HepG2 (cell line): ENCODE measurements at regions not wholly inside any gene's neighbourhood (a gene's known extent, or its start where the extent isn't known, plus 50 kb on each side); places are given as distances from the start of the nearest gene placed in this dataset.

ENCODE experiments used
- ASH2L ChIP-seq: fragments of 300-600, 200-600 bp; sonication (generic); IDR thresholded peaks from 2 replicates; pipeline ENCODE4 v1.7.0; 2017; ENCODE audit warnings: low read depth, mild to moderate bottlenecking, moderate library complexity, mixed read lengths, low read length; ENCODE audit not compliant: insufficient read length
- EED ChIP-seq: sonication (generic); formaldehyde crosslinking; IDR thresholded peaks from 2 replicates; pipeline ENCODE4 v1.5.0; 2020; ENCODE audit warnings: mild to moderate bottlenecking, missing genetic modification reagents
- HOXD1 ChIP-seq: sonication (generic); formaldehyde crosslinking; IDR thresholded peaks from 2 replicates; pipeline ENCODE4 v1.5.0; 2020; ENCODE audit warnings: missing genetic modification reagents
- KDM5B ChIP-seq: sonication (generic); formaldehyde crosslinking; IDR thresholded peaks from 2 replicates; pipeline ENCODE4 v1.4.0; 2020; ENCODE audit warnings: missing genetic modification reagents, mild to moderate bottlenecking, borderline replicate concordance
- KLF12 ChIP-seq: sonication (generic); formaldehyde crosslinking; IDR thresholded peaks from 2 replicates; pipeline ENCODE4 v1.4.0; 2020; ENCODE audit warnings: missing genetic modification reagents, borderline replicate concordance
- MZF1 ChIP-seq: sonication (generic); formaldehyde crosslinking; IDR thresholded peaks from 2 replicates; pipeline ENCODE4 v1.8.1; 2023; ENCODE audit warnings: mild to moderate bottlenecking, missing genetic modification reagents, borderline replicate concordance
- PITX1 ChIP-seq: sonication (generic); formaldehyde crosslinking; IDR thresholded peaks from 2 replicates; pipeline ENCODE4 v1.5.1; 2020; ENCODE audit warnings: mild to moderate bottlenecking, missing genetic modification reagents
- SMC3 ChIP-seq: IDR thresholded peaks from 2 replicates; pipeline ENCODE4 v1.6.1; 2011; ENCODE audit warnings: low read length, improper control_type of control experiment
- SP1 ChIP-seq, 2 experiments: fragments of 450-650 bp in 1 of 2; sonication (generic) in 1 of 2; formaldehyde crosslinking in 1 of 2; IDR thresholded peaks; 2 replicates each; pipeline versions ENCODE4 v1.4.0 to v1.6.1; 2016 to 2020; ENCODE audit warnings: missing genetic modification reagents in 1 of 2
- ZFYVE20 ChIP-seq: sonication (generic); formaldehyde crosslinking; IDR thresholded peaks from 2 replicates; pipeline ENCODE4 v1.8.0; 2023; ENCODE audit warnings: low read depth, mild to moderate bottlenecking, moderate library complexity, missing genetic modification reagents, borderline replicate concordance
- ZNF234 ChIP-seq: sonication (generic); formaldehyde crosslinking; conservative IDR thresholded peaks from 2 replicates; pipeline ENCODE4 v1.5.1; 2020; ENCODE audit warnings: mild to moderate bottlenecking, missing genetic modification reagents
- ZNF263 ChIP-seq: sonication (generic); formaldehyde crosslinking; IDR thresholded peaks from 2 replicates; pipeline ENCODE4 v1.4.0; 2020; ENCODE audit warnings: missing genetic modification reagents
- ZNF34 ChIP-seq: sonication (generic); formaldehyde crosslinking; IDR thresholded peaks from 2 replicates; pipeline ENCODE4 v1.4.0; 2020; ENCODE audit warnings: mild to moderate bottlenecking, missing genetic modification reagents, borderline replicate concordance
- ZNF547 ChIP-seq: sonication (generic); formaldehyde crosslinking; IDR thresholded peaks from 2 replicates; pipeline ENCODE4 v1.5.1; 2020; ENCODE audit warnings: mild to moderate bottlenecking, missing genetic modification reagents
- ZNF644 ChIP-seq: IDR thresholded peaks from 2 replicates; pipeline ENCODE4 v1.6.1; 2016; ENCODE audit warnings: low read depth
- ZNF678 ChIP-seq: sonication (generic); formaldehyde crosslinking; IDR thresholded peaks from 2 replicates; pipeline ENCODE4 v1.4.0; 2020; ENCODE audit warnings: mild to moderate bottlenecking, missing genetic modification reagents
- ZNF788 ChIP-seq: sonication (generic); formaldehyde crosslinking; IDR thresholded peaks from 2 replicates; pipeline ENCODE4 v1.5.0; 2020; ENCODE audit warnings: mild to moderate bottlenecking, missing genetic modification reagents, borderline replicate concordance
- TF ChIP-seq, protein P1 (sequence below): IDR thresholded peaks from 2 replicates; pipeline ENCODE4 v1.6.1; 2012; ENCODE audit warnings: low read depth, low read length, improper control_type of control experiment
- TF ChIP-seq, protein P2 (sequence below): sonication (generic); formaldehyde crosslinking; conservative IDR thresholded peaks from 2 replicates; pipeline ENCODE4 v1.4.0; 2020; ENCODE audit warnings: missing genetic modification reagents
- TF ChIP-seq, protein P3 (sequence below): sonication (generic); formaldehyde crosslinking; IDR thresholded peaks from 2 replicates; pipeline ENCODE4 v1.4.0; 2020; ENCODE audit warnings: missing genetic modification reagents, borderline replicate concordance
- TF ChIP-seq, protein P4 (sequence below): sonication (generic); formaldehyde crosslinking; IDR thresholded peaks from 2 replicates; pipeline ENCODE4 v1.8.0; 2022; ENCODE audit warnings: mild to moderate bottlenecking, missing genetic modification reagents; ENCODE audit not compliant: insufficient replicate concordance

DNA sequence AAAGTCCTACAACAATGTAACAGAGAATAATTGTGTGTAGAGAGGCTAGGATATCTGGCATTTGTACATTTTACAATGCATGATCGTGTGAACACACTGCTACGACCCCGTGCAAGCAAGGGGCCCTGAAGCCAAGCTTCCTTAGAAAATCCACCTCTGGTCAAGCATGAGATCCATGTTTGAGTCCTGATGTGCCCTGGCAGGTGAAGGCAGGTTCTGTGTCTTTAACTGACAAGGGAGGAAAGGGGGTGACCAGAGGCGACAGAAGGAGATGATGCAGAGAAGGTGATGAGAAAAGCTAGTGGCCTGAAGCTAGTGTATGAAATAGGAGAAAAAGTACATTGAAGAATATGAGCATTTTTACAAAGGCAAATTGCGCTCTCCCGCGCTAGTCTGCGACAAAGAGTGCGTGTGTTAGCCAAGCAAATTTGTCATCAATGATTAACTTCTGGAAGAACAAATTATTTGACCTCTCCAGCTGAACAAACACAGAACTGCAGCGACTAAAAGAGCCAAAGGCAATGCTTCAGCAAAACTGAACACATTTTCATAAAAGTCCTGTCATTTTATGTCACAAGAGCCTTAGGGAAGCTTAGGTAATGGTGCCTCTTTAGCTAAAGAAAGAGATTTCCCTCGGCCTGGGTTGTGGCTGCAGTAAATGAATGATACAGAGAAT, 101.7 kb upstream of the DAPK1 start (continued):
- TF ChIP-seq, protein P1, sequence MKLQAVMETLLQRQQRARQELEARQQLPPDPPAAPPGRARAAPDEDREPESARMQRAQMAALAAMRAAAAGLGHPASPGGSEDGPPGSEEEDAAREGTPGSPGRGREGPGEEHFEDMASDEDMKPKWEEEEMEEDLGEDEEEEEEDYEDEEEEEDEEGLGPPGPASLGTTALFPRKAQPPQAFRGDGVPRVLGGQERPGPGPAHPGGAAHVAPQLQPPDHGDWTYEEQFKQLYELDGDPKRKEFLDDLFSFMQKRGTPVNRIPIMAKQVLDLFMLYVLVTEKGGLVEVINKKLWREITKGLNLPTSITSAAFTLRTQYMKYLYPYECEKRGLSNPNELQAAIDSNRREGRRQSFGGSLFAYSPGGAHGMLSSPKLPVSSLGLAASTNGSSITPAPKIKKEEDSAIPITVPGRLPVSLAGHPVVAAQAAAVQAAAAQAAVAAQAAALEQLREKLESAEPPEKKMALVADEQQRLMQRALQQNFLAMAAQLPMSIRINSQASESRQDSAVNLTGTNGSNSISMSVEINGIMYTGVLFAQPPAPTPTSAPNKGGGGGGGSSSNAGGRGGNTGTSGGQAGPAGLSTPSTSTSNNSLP = peak; percentile 92
- no peak for TF ChIP-seq HOXD1 (CRISPR knock-in tag)
- no peak for TF ChIP-seq KLF12 (CRISPR knock-in tag)
- no peak for TF ChIP-seq ZNF263 (CRISPR knock-in tag)
- no peak for TF ChIP-seq KDM5B (CRISPR knock-in tag)
- TF ChIP-seq ZNF234 (CRISPR knock-in tag) = no peak
- TF ChIP-seq ZFYVE20 (CRISPR knock-in tag) = no peak
- TF ChIP-seq ZNF547 (CRISPR knock-in tag) = no peak
- TF ChIP-seq SMC3 = no peak
- no peak; the same call in 1 of the 2 replicates for TF ChIP-seq ZNF788
- 0 out of 2 replicates have a peak, but pooled peaks have one; percentile 29 for TF ChIP-seq PITX1 (CRISPR knock-in tag)
- TF ChIP-seq, protein P2, sequence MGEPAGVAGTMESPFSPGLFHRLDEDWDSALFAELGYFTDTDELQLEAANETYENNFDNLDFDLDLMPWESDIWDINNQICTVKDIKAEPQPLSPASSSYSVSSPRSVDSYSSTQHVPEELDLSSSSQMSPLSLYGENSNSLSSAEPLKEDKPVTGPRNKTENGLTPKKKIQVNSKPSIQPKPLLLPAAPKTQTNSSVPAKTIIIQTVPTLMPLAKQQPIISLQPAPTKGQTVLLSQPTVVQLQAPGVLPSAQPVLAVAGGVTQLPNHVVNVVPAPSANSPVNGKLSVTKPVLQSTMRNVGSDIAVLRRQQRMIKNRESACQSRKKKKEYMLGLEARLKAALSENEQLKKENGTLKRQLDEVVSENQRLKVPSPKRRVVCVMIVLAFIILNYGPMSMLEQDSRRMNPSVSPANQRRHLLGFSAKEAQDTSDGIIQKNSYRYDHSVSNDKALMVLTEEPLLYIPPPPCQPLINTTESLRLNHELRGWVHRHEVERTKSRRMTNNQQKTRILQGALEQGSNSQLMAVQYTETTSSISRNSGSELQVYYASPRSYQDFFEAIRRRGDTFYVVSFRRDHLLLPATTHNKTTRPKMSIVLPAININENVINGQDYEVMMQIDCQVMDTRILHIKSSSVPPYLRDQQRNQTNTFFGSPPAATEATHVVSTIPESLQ = no peak
- TF ChIP-seq ZNF644 (CRISPR knock-in tag) = no peak
- TF ChIP-seq, protein P3, sequence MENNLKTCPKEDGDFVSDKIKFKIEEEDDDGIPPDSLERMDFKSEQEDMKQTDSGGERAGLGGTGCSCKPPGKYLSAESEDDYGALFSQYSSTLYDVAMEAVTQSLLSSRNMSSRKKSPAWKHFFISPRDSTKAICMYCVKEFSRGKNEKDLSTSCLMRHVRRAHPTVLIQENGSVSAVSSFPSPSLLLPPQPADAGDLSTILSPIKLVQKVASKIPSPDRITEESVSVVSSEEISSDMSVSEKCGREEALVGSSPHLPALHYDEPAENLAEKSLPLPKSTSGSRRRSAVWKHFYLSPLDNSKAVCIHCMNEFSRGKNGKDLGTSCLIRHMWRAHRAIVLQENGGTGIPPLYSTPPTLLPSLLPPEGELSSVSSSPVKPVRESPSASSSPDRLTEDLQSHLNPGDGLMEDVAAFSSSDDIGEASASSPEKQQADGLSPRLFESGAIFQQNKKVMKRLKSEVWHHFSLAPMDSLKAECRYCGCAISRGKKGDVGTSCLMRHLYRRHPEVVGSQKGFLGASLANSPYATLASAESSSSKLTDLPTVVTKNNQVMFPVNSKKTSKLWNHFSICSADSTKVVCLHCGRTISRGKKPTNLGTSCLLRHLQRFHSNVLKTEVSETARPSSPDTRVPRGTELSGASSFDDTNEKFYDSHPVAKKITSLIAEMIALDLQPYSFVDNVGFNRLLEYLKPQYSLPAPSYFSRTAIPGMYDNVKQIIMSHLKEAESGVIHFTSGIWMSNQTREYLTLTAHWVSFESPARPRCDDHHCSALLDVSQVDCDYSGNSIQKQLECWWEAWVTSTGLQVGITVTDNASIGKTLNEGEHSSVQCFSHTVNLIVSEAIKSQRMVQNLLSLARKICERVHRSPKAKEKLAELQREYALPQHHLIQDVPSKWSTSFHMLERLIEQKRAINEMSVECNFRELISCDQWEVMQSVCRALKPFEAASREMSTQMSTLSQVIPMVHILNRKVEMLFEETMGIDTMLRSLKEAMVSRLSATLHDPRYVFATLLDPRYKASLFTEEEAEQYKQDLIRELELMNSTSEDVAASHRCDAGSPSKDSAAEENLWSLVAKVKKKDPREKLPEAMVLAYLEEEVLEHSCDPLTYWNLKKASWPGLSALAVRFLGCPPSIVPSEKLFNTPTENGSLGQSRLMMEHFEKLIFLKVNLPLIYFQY = no peak
- TF ChIP-seq EED (CRISPR knock-in tag) = no peak
- TF ChIP-seq, protein P4, sequence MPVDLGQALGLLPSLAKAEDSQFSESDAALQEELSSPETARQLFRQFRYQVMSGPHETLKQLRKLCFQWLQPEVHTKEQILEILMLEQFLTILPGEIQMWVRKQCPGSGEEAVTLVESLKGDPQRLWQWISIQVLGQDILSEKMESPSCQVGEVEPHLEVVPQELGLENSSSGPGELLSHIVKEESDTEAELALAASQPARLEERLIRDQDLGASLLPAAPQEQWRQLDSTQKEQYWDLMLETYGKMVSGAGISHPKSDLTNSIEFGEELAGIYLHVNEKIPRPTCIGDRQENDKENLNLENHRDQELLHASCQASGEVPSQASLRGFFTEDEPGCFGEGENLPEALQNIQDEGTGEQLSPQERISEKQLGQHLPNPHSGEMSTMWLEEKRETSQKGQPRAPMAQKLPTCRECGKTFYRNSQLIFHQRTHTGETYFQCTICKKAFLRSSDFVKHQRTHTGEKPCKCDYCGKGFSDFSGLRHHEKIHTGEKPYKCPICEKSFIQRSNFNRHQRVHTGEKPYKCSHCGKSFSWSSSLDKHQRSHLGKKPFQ = no peak
- no peak for TF ChIP-seq ZNF34 (CRISPR knock-in tag)
- TF ChIP-seq ZNF678 (CRISPR knock-in tag) = no peak
- TF ChIP-seq ASH2L = no peak
- TF ChIP-seq MZF1 (CRISPR knock-in tag) = no peak
- TF ChIP-seq SP1 (IDR thresholded peaks at IDR 0.05) = no peak
- no peak for TF ChIP-seq SP1 (CRISPR knock-in tag; IDR thresholded peaks at IDR 0.05)
